ENCODE measurements at regions not wholly inside any gene's neighbourhood (a gene's known extent, or its start where the extent isn't known, plus 50 kb on each side); places are given as distances from the start of the nearest gene placed in this dataset.
"Not testable (repeated sequence)": the region's sequence is repeated elsewhere in the genome, so short reads cannot be mapped to it uniquely, and the experiment has no call there.

- DNase-seq, result not testable (repeated sequence)
Measured at GRCh38 chr4:69013933-69014332, 62.3 kb upstream of the UGT2A3 start.

GRCh38 chr4:69017986-69018385 lies 66.4 kb upstream of the UGT2A3 start:
- DNase-seq, result not testable (repeated sequence)

DNA sequence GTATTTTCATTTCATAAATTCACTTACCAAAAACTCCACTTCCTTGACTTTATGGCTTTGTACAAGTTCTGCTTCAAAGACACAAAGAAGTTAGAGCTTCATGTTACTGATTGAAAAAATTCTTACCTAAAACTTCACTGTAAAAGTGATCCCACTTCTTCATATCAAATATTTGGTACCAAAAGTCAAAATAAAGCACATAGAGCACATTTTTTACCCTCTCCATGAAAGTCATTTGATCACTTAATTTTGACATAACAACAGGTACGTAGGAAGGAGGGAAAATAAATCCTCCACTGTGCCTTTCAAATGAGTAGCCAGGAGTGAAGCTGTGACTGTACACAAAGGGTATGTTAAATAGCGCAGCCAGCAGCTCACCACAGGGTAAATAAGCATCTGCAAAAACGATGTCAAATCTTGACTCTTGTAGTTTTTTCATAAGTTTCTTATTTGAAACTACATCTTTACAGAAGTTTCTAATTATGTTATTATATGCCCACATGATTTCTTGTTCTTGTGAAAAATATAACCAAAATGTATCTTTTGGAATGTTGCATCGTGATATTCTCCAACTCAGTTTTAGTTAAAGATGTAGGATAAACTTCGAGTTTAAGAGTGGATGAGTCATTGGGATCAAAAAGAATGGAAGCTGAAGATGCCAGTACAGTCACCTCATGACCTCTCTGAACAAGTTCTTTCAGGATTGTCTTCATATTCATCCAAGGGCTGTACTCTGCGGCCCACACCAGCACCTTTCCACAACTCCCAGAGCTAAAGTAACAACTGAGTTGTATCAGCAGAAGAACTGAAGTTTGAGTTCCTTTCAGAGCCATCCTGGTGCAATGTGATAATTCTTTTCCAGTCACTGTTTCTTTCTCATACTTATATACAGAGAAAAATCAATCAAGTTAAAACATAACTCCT lies 68.2 kb upstream of the UGT2A3 start:
- not testable (repeated sequence) for DNase-seq

DNA sequence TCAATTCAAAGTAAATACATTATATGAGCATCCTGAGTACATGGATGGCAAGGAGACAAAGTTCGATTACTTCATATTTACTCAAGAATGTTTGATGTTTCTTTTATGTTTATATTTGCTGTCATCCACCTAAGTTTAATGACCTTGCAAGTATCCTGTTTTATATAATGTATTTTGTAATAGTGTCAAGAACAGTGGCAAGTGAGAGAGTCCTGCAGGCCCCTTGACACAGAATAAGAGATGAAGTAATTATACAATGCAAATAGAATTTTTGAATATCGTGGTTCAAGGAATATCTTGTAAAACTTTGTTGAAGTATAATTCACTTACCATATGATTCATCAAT lies 68.8 kb upstream of the UGT2A3 start:
- DNase-seq, result not testable (repeated sequence)

DNA sequence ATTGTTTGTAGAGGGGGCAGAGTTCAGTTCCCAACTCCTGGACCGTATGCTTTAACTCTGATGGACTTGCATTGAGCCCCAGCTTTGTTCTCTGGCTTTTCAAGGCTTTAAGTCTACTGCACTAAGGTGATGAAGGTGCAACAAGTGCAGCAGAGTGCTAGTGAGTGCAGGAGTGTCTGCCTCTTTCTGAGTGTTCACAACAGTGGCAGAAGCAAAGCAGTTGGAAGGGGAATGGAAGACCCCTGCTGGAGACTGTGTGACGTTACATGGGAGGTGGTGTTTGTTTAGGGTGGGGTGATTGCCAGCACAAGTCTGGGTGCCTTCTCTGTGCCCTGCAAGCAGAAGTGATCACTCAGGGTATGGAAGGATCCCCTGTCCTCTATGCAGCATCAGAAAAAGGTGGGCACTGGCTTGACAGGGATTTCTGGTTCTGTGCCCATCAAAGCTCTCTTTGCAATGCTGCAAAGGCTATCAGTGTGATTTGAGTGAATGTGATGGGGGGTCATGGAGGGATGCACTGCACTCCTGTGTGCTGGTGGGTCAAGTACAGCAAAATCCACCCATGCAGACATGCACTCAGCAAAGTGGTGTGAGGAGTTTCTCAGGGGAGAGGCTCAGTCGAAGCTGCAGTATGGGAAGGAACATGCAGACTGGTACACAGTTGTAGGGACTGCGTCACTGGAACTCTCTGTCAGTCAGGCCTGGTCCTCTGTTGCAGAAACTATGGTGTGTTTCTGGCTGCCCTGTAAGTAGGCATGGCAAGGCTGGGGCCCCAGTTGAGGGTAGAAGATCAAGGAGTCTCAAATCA lies 70.9 kb upstream of the UGT2B7 start:
- peak; percentile 1 for DNase-seq

GRCh38 chr4:69025999-69026387 lies 70.3 kb upstream of the UGT2B7 start:
- no peak for DNase-seq

- DNase-seq, result no peak
Measured at GRCh38 chr4:69026974-69027373, 69.3 kb upstream of the UGT2B7 start.

DNA sequence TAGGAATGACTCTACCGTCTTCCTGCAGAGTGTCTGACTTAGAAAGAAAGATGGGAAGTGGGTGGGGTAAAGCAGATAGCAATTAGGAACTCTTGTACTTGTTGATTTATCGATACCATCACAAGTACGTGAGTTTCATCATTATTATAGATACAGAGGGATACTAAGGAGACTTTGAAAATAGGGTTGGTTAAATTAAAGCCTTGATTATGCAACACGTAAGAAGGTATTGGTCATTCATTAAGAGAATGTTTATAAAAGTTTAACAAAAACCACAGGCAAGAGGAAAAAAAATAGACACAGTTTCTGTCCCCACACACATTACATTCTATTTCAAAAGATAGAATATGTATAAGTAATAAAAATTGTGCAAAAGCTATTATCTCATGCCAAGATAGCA lies 65.9 kb upstream of the UGT2B7 start:
- no peak for DNase-seq

DNA sequence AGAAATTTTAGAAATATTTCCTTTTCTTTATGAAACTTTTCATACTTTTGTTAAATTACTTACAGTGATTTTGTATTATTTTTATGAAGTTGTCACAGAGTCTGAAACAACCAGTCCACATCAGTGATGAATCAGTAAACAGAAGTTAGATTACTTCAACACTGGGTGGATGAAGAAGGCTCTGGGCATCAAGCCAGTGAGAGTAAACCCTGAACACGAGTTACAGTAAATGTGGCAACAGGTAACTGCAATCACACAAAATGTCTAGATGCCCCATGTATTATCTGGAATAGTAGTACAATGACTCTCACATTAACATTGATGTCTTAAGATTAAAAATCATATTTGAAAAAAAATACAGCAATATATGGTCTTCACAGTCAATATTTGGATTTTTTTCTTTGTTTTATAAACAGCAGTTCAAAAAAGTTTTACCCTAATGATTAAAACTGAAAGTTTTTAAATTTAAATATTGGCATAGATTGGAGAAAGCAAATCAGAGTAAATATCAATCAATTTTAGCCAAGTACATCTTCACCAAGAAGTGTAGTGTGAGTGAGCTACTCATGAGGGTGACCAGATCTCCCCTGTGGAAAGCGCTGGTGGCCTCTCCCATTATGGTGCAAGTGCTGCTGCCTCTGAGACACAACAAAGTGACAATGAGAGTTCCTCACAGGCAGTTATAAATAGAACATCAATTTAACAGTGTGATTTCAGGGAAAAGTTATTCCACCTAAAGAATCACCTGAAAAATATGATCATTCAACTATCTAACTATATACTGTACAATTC lies 63.2 kb upstream of the UGT2B7 start:
- no peak for DNase-seq

DNA sequence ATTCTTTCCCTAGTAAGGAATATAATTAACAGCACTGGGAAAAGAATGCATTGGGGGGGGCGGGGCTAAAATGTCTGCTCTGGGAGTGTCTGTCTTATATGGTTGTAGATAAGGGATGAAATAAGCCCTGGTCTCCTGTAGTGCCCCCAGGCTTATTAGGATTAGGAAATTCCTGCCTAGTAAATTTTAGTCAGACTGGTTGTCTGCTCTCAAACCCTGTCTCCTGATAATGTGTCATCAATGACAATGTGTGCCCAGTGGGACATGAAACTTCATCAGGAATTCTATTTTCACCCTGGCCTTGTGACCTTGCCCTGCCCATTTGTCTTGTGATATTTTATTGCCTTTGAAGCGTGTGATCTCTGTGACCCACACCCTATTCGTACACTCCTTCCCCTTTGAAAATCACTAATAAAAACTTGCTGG lies 61.9 kb upstream of the UGT2B7 start:
- not testable (repeated sequence) for DNase-seq

DNA sequence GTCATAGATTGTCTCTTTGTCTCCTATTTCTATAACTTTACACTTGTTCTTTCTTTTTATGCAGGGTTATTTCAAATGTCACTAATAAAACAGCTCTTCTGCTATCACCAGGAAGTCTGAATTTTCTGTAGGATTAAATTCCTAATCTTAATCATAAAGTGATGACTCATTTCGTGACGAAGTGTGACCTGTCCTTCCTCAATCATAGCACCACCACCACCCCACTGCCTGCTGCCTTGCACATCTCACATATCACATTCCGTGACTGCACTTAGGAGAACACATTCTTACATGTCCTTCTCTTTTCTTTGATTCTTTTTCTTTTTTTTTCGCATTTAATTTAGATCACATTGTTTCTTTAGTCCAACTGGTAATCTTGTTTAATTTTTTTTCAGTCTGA lies 57.7 kb upstream of the UGT2B7 start:
- DNase-seq, result no peak

GRCh38 chr4:69039071-69039470 lies 57.2 kb upstream of the UGT2B7 start:
- no peak for DNase-seq

- no peak for DNase-seq
Measured at GRCh38 chr4:69044247-69044646, 52.0 kb upstream of the UGT2B7 start.
